H9 (cell line): ENCODE measurements at regions not wholly inside any gene's neighbourhood (a gene's known extent, or its start where the extent isn't known, plus 50 kb on each side); places are given as distances from the start of the nearest gene placed in this dataset.

Experiments used
- DNase-seq: peaks from one replicate; pipeline ENCODE4 v3.0.0-alpha.2; 2017
- H2AFZ ChIP-seq: one replicate; pipeline ENCODE4 v1.6.1; 2013; ENCODE audit warnings: mild to moderate bottlenecking, low read length, control low read depth, moderate library complexity
- H2AK5ac ChIP-seq: 2 replicates; pipeline ENCODE4 v1.6.1; 2013; ENCODE audit warnings: low read length, control low read depth, mixed read lengths; ENCODE audit not compliant: insufficient read length
- H2BK120ac ChIP-seq: one replicate; pipeline ENCODE4 v1.6.1; 2013; ENCODE audit warnings: low read depth, mild to moderate bottlenecking, low read length, control low read depth, inconsistent platforms; ENCODE audit not compliant: poor library complexity, severe bottlenecking
- H2BK12ac ChIP-seq: 2 replicates; pipeline ENCODE4 v1.6.1; 2013; ENCODE audit warnings: low read length, control low read depth, mixed read lengths, low read depth; ENCODE audit not compliant: insufficient read length
- H2BK15ac ChIP-seq: 2 replicates; pipeline ENCODE4 v1.6.1; 2013; ENCODE audit warnings: low read depth, low read length, control low read depth
- H2BK20ac ChIP-seq: one replicate; pipeline ENCODE4 v1.6.1; 2013; ENCODE audit warnings: low read depth, mild to moderate bottlenecking, low read length, control low read depth, inconsistent platforms; ENCODE audit not compliant: poor library complexity, severe bottlenecking
- H2BK5ac ChIP-seq: 2 replicates; pipeline ENCODE4 v1.6.1; 2013; ENCODE audit warnings: low read length, control low read depth, mixed read lengths; ENCODE audit not compliant: insufficient read length
- H3K14ac ChIP-seq: 2 replicates; pipeline ENCODE4 v1.6.1; 2013; ENCODE audit warnings: low read length, control low read depth; ENCODE audit not compliant: insufficient read depth
- H3K18ac ChIP-seq: 2 replicates; pipeline ENCODE4 v1.6.1; 2013; ENCODE audit warnings: low read depth, mild to moderate bottlenecking, mixed read lengths, low read length, control low read depth; ENCODE audit not compliant: insufficient read length
- H3K23ac ChIP-seq: 2 replicates; pipeline ENCODE4 v1.6.1; 2013; ENCODE audit warnings: low read length, control low read depth, mixed read lengths, low read depth; ENCODE audit not compliant: insufficient read length
- H3K23me2 ChIP-seq: 2 replicates; pipeline ENCODE4 v1.6.1; 2013; ENCODE audit warnings: low read depth, mild to moderate bottlenecking, mixed read lengths, low read length, control low read depth; ENCODE audit not compliant: insufficient read length, poor library complexity, severe bottlenecking
- H3K27ac ChIP-seq: 2 replicates; pipeline ENCODE4 v1.5.1; 2013; ENCODE audit warnings: low read length, control low read depth, mixed read lengths, low read depth; ENCODE audit not compliant: insufficient read length
- H3K27me3 ChIP-seq: 2 replicates; pipeline ENCODE4 v1.6.1; 2013; ENCODE audit warnings: low read length, control low read depth, inconsistent platforms; ENCODE audit not compliant: insufficient read depth
- H3K4ac ChIP-seq: 2 replicates; pipeline ENCODE4 v1.6.1; 2013; ENCODE audit warnings: low read depth, mild to moderate bottlenecking, control low read depth, inconsistent platforms, low read length, moderate library complexity
- H3K4me1 ChIP-seq: 2 replicates; pipeline ENCODE4 v1.6.1; 2013; ENCODE audit warnings: low read length, control low read depth, inconsistent platforms; ENCODE audit not compliant: insufficient read depth
- H3K4me2 ChIP-seq: 2 replicates; pipeline ENCODE4 v1.6.1; 2013; ENCODE audit warnings: low read length, control low read depth, mixed read lengths; ENCODE audit not compliant: insufficient read length, insufficient read depth
- H3K56ac ChIP-seq: 2 replicates; pipeline ENCODE4 v1.6.1; 2013; ENCODE audit warnings: low read depth, mild to moderate bottlenecking, mixed read lengths, low read length, control low read depth; ENCODE audit not compliant: insufficient read length
- H3K79me1 ChIP-seq: 2 replicates; pipeline ENCODE4 v1.6.1; 2013; ENCODE audit warnings: low read depth, mild to moderate bottlenecking, moderate library complexity, low read length, control low read depth, inconsistent platforms; ENCODE audit not compliant: insufficient read depth, poor library complexity, severe bottlenecking
- H3K79me2 ChIP-seq: 2 replicates; pipeline ENCODE4 v1.6.1; 2013; ENCODE audit warnings: low read length, control low read depth, inconsistent platforms; ENCODE audit not compliant: insufficient read depth
- H3K9ac ChIP-seq: 2 replicates; pipeline ENCODE4 v1.6.1; 2013; ENCODE audit warnings: low read length, control low read depth, mixed read lengths; ENCODE audit not compliant: insufficient read length; ENCODE audit errors: extremely low read depth
- H3K9me3 ChIP-seq: one replicate; pipeline ENCODE4 v1.6.1; 2013; ENCODE audit warnings: low read depth, low read length, inconsistent platforms; ENCODE audit not compliant: control insufficient read depth
- H3T11ph ChIP-seq: one replicate; pipeline ENCODE4 v1.6.1; 2013; ENCODE audit warnings: mild to moderate bottlenecking, low read length, control low read depth, inconsistent platforms
- H4K20me1 ChIP-seq: one replicate; pipeline ENCODE4 v1.6.1; 2013; ENCODE audit not compliant: control insufficient read depth, insufficient read length, insufficient read depth
- H4K5ac ChIP-seq: 2 replicates; pipeline ENCODE4 v1.6.1; 2013; ENCODE audit warnings: low read depth, mild to moderate bottlenecking, mixed read lengths, low read length, control low read depth; ENCODE audit not compliant: insufficient read length
- H4K8ac ChIP-seq: replicated peaks from 2 replicates; pipeline ENCODE4 v1.6.1; 2013; ENCODE audit warnings: low read length, control low read depth, mixed read lengths, low read depth; ENCODE audit not compliant: insufficient read length
- H4K91ac ChIP-seq: 2 replicates; pipeline ENCODE4 v1.6.1; 2013; ENCODE audit warnings: low read depth, mild to moderate bottlenecking, moderate library complexity, mixed read lengths, low read length, control low read depth; ENCODE audit not compliant: insufficient read length
- H3K27ac Mint-ChIP-seq, 3 experiments: 2 replicates in 2 of 3; 3 replicates in 1 of 3; pipeline ENCODE4 v1.8.0; 2020 to 2021; ENCODE audit warnings: mixed read lengths in 3 of 3, mild to moderate bottlenecking in 1 of 3, moderate library complexity in 1 of 3
- H3K27me3 Mint-ChIP-seq: 2 replicates; pipeline ENCODE4 v1.8.0; 2021; ENCODE audit warnings: low read depth, mild to moderate bottlenecking, moderate library complexity, mixed read lengths
- H3K36me3 Mint-ChIP-seq, 3 experiments: 2 replicates in 2 of 3; 3 replicates in 1 of 3; pipeline ENCODE4 v1.8.0; 2020 to 2021; ENCODE audit warnings: low read depth in 3 of 3, mixed read lengths in 3 of 3; ENCODE audit not compliant: insufficient read depth in 1 of 3
- H3K4me1 Mint-ChIP-seq, 2 experiments: 2 replicates each; pipeline ENCODE4 v1.8.0; 2020; ENCODE audit warnings: mixed read lengths in 2 of 2
- H3K4me3 Mint-ChIP-seq, 2 experiments: 2 replicates in 1 of 2; 3 replicates in 1 of 2; pipeline ENCODE4 v1.8.0; 2020 to 2021; ENCODE audit warnings: mild to moderate bottlenecking in 2 of 2, mixed read lengths in 2 of 2, moderate library complexity in 1 of 2
- H3K9me3 Mint-ChIP-seq, 2 experiments: 2 replicates in 1 of 2; 3 replicates in 1 of 2; pipeline ENCODE4 v1.8.0; 2020; ENCODE audit warnings: mild to moderate bottlenecking in 2 of 2, mixed read lengths in 2 of 2, moderate library complexity in 1 of 2
- WGBS: extraction: QIAGEN DNeasy Blood & Tissue Kit; methylation state at CpG from one replicate; pipeline ENCODE4 v1.1.7; 2013; ENCODE audit warnings: missing lambda C conversion rate, low lambda C conversion rate, mixed read lengths; ENCODE audit not compliant: insufficient read length; ENCODE audit errors: extremely low coverage; 5-methylcytosine and 5-hydroxymethylcytosine counted together
- TF ChIP-seq, protein P1 (sequence below): fragments of 200-600 bp; sonication (generic); conservative IDR thresholded peaks from 3 replicates; pipeline ENCODE4 v1.8.0; 2021; ENCODE audit warnings: antibody characterized with exemption, mild to moderate bottlenecking

DNA sequence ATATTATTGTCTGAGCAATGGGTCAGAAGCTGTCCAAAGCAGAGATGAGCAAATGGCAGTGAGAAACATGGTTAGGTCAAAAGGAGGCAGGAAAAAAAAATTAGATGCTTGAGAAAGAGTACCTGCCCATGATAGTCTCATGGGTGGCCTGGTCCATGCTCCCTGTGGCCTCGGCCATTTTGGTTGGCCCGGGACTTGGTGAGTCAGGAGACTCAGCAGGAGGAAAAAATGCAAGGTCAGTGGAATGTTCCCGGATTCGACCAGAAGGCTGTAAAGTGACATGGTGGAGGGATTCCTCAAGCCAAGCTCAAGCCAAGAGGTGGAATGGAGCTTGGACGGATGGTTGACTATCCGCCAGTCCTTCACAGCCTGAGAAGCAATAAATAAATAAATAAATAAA is 236.7 kb downstream of the ASMT start:
- H3K79me1 ChIP-seq: no peaks in the 10 kb centered on the region
- H3K4me1 ChIP-seq: no peaks in the 10 kb centered on the region
- no peak overlapping the region for H2BK20ac ChIP-seq
- no peak overlapping the region for H2AFZ ChIP-seq
- H4K91ac ChIP-seq: no peak overlapping the region
- no peaks in the 10 kb centered on the region for H4K20me1 ChIP-seq
- H3K36me3 Mint-ChIP-seq: peaks cover 3 to 12% (median 4%) of the 10 kb centered on the region in 3 experiments; a peak in 4 of 7 replicates
- no peak overlapping the region for H2BK120ac ChIP-seq
- DNase-seq: no peak
- no peaks in the 10 kb centered on the region for H3K23me2 ChIP-seq
- no peaks in the 10 kb centered on the region for H3K27me3 ChIP-seq
- TF ChIP-seq, protein P1, sequence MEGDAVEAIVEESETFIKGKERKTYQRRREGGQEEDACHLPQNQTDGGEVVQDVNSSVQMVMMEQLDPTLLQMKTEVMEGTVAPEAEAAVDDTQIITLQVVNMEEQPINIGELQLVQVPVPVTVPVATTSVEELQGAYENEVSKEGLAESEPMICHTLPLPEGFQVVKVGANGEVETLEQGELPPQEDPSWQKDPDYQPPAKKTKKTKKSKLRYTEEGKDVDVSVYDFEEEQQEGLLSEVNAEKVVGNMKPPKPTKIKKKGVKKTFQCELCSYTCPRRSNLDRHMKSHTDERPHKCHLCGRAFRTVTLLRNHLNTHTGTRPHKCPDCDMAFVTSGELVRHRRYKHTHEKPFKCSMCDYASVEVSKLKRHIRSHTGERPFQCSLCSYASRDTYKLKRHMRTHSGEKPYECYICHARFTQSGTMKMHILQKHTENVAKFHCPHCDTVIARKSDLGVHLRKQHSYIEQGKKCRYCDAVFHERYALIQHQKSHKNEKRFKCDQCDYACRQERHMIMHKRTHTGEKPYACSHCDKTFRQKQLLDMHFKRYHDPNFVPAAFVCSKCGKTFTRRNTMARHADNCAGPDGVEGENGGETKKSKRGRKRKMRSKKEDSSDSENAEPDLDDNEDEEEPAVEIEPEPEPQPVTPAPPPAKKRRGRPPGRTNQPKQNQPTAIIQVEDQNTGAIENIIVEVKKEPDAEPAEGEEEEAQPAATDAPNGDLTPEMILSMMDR: no peak
- H3K27ac Mint-ChIP-seq: peak overlapping the region in 1 of 3 experiments; percentile 72; a peak in 1 of 7 replicates
- no peak overlapping the region for H2BK12ac ChIP-seq
- H3K14ac ChIP-seq: no peak overlapping the region
- no peak overlapping the region for H2BK5ac ChIP-seq
- H3K23ac ChIP-seq: no peak overlapping the region
- H3K4me2 ChIP-seq: no peak overlapping the region
- peaks cover 6% of the 10 kb centered on the region for H3K27me3 Mint-ChIP-seq
- no peak overlapping the region for H3K9ac ChIP-seq
- H4K5ac ChIP-seq: no peak overlapping the region
- no peak overlapping the region for H3K4me3 Mint-ChIP-seq
- H3T11ph ChIP-seq: no peak overlapping the region
- H4K8ac ChIP-seq: no peak overlapping the region
- WGBS: no CpG with 5 or more reads among the region's 6 CpGs
- no peak overlapping the region for H2BK15ac ChIP-seq
- 0 out of 4 replicates have a peak, but pooled peaks cover 0 to 2% of the 10 kb centered on the region in 2 experiments for H3K4me1 Mint-ChIP-seq
- no peak overlapping the region for H3K18ac ChIP-seq
- no peak overlapping the region for H2AK5ac ChIP-seq
- peaks cover 11 to 12% of the 10 kb centered on the region in 2 experiments for H3K9me3 Mint-ChIP-seq
- H3K4ac ChIP-seq: no peak overlapping the region
- no peak overlapping the region for H3K56ac ChIP-seq
- H3K9me3 ChIP-seq: no peaks in the 10 kb centered on the region
- H3K27ac ChIP-seq: no peak overlapping the region
- H3K79me2 ChIP-seq: no peaks in the 10 kb centered on the region
